HG03439 (cell line): ENCODE measurements at regions not wholly inside any gene's neighbourhood (a gene's known extent, or its start where the extent isn't known, plus 50 kb on each side); places are given as distances from the start of the nearest gene placed in this dataset.
"Not testable (repeated sequence)": the region's sequence is repeated elsewhere in the genome, so short reads cannot be mapped to it uniquely, and the experiment has no call there.

ENCODE experiments used
- ATAC-seq: cut with Tn5 transposase; IDR thresholded peaks from one replicate; pipeline ENCODE4 v1.9.1; 2021; ENCODE audit warnings: mild to moderate bottlenecking, moderate library complexity; ENCODE audit not compliant: unreplicated experiment

DNA sequence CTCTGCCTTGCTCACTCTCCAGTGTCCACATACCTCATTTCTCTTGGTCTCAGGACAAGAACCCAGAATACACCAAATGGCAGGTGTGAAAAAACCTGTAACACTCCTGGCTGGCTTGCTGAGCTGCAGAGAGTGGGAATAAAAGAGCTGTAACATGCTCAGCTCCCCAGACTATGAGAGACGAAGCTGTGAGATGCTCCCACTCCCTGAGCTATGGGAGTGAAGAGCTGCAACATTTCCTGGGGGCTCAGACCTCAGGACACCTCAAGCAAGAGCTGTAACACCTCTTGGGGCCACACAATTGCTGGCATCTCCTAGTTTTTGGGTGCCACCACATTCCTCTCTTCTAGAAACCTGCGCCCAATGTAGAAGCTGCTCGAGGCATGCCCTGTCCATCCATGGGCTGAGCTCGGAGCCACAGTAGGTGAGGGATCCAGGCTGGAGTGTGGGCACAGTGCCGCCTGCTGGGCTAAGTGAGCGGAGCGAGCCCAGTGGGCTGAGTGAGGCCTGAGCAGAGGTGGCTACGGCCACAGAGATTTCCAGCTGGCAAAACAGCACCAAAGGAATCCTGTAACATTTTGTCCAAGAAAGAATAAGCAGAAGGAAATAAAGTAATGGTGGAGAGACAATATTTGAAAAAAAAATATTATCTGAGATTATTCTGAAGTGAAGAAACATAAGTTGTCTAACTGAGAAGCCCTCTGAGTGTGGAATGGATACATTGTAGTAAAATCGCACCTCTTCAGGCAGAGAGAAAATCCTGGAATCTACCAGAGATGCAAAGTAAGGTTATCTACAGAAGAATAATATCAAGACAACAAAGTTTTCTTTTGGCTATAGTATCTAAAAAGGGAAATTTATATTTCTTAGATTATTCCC, 186.2 kb upstream of the PCDH9 start:
- ATAC-seq: peak; percentile 86

DNA sequence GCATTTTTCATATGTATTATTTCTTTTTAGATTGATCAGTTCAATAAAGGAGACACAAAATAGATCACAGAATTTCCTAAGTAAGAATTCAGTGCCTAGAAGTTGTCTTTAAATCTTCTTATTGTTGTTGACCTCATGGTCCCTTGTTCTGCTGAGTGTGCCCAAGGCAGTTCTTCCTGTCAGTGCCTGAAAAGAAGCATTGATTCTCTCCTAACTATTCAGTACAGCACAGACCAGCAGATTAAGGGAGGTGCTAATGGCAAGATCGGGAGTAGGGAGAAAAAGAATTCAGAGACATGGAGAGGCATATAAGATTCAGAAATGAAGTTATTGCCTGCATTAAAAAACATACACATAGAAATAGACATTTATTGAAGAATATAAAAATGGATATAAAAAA, 180.5 kb upstream of the PCDH9 start:
- ATAC-seq: no peak

DNA sequence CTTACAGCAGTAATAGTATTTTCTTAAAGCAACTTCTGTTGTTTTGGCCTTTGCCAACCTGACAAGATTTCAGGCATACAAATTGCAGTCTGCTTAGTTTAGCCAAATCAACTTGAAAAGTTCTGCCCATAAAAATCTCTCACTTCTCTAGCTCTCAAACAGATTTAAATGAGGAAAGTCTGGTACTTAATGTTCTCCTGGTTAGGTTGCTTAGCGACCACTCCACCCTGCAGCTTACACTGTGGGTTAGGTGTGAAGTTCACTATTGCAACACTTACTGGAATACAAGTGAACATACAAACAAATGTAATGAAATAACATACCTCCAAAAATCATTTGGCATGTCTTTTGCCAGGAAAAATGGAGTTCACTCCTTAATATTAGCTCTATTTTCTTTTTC, 178.7 kb upstream of the PCDH9 start:
- no peak for ATAC-seq

DNA sequence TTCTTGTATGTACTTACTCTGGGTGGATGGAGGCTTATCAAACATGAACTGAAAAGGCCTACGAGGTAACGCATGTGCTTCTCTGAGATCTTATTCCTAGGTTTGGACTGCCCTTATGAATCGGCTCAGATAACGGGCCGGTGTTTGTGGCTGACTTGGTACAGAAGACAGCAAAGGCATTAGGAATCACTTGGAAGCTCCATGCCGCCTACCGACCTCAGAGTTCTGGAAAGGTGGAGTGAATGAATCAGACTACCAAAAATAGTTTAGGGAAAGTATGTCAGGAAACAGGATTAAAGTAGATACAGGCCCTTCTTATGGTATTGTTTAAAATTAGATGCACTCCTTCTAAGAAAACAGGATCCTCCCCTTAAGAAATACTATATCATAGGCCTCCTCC, 172.4 kb upstream of the PCDH9 start:
- no peak for ATAC-seq

DNA sequence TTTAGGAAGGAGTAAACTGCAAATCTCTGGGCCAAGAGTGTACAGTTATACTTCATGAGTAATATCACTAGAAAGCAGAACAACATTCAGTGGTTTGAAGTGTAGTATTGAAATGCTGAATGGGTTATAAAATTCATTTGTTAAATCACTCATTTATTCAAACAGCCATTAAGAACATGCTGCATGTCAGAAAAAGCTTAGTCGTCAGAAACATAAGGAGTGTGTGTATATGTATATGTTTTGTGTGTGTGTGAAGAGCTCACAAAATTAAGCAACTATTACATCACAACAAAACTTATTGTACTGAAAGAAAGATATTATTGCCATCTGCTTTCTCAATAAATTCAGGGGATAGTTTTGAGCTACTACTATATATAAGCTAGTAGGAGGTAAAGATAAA, 165.4 kb upstream of the PCDH9 start:
- no peak for ATAC-seq

DNA sequence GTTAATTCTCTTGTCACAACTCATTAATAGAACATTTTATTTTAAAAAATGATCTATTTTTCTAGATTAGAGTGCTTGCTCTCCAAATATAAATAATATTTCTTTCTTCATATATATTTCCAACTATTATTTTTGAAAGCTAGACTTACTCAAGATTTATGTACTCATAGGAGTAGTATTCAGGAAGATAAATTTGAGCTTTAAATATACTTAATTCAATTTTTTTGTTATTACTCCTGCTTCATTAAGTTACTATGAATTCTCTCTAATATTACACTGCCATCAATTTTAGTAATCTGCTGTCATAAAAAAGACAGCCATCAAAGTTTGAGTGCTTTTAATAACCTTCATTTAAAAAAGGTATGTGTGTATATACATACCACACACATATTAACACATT, 161.9 kb upstream of the PCDH9 start:
- no peak for ATAC-seq

DNA sequence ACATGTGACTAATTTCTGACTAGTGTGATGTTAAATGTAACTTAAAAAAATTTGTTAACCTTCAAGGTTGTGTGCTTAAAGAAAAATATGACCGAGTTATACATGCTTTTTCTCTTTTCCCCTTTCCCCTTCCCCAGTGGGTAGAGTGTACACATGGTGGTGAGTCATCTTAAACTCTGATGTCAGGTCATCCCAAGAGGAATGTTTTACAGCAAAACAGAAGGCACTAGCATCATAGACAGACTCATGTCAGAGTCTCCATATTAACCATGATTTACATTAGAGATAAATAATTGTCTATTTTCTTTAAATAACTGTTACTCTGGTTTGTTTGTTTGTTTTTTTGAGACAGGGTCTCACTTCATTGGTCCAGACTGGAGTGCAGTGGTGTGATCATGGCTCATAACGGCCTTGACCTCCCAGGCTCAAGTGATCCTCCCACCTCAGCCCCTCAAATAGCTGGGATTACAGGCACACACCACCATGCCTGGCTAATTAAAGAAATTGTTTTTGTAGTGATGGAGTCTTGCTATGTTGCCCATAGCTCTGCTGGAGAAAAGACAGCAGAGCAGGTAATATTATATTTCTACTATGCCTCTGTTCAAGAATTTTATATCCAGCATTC, 160.4 kb upstream of the PCDH9 start:
- no peak for ATAC-seq

DNA sequence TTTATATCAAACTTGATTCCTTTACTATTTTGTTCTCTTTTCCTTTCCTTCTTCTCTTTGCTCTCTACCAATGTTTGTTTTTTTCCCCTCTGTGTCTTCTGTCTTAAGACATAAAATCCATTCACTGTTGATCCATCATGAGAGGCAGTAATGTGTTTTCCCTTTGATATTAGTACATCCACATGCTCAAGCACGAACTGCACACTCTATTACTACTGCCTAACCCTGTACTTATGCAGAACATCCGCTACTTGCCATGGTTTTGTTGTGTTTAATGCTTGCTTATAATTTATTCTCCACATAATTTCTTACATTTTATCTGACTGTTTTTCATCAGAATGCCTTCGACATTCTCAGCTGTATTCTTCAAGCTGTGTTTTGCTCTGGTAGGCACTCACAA, 159.0 kb upstream of the PCDH9 start:
- ATAC-seq: no peak

DNA sequence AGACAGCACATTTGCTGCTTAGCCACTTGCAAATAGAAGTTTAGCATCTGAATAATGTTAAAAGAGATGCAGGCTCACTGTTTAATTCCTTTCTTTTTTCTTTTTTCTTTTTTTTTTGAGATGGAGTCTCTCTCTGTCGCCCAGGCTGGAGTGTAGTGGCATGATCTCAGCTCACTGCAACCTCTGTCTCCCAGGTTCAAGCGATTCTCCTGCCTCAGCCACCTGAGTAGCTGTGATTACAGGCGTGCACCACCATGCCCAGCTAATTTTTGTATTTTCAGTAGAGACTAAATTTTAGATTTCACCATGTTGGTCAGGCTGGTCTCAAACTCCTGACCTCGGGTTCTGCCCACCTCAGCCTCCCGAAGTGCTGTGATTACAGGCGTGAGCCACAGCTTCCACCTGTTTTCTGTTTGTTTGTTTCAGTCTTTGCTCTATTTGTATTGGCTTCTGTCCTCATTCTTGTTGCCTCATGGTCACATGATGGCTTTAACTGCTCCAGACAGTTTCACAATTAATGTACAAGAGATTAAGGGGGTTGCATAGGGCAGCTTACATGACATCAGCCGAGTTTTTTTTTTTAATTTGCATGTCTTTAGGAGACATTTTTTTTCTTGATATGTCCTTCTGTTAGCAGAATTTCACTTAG, 153.1 kb upstream of the PCDH9 start:
- ATAC-seq: not testable (repeated sequence)

DNA sequence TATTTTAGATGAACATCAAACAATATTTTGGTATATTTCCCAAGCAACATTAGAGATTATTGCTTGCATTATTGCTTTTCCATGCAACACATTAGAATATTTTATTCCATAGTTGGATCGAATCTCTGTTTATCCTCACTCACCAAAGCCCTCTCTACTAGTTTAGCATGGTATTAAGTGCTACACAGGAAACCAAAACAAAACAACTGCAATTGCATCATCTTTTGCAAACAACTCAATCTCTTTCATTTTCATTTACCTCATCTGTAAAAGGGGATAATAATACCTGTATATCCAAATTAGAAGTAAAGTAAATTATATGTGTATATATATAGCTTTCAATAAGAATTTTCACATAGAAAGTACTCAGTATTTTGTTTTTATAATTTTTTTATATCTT, 147.8 kb upstream of the PCDH9 start:
- peak; percentile 67 for ATAC-seq

DNA sequence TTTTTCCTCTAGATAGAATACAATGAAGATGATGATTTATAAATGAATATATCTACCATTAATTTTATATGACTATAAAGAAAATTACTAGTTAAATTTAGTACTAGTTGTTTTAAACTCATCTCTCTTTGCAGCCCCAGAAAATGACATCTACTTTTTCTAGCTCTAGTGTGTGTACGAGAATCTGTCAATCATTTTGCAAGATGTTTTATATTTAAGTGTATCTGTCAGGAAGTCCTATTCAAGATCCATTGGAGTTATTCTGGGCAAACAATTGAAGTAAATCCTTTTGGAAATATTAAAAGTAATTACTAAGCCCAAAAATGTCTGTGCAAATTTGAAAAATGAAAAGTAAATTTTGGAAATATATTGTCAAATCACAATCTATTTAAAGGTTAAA, 144.3 kb upstream of the PCDH9 start:
- ATAC-seq: no peak

DNA sequence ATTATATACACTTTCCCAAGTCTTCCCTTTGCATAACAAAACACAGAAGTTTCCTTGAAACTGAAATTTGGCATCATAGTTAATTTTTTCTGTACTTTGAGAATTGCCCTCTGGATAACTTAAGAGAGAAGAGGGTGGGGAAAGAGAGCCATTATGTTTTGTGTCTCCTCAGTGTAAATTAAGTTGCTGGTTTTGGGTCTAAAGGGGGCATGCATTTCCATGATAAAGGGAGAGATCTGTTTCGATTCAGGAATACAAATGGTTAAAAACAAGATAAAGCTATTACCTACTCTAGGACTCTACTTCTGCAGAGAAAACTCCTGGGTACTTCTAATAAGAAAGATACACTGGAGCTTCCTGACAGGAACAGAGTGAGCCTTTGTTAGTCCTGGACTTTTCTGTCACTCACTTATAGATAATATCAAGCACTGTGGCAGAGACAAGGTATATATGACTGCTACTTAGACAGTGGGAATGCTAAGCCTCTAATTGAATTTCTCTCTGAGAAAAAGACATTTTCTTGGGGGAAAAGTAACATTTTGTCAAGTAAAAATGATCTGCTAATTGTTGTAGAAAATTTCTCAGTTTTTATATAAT, 142.8 kb upstream of the PCDH9 start:
- ATAC-seq: no peak

DNA sequence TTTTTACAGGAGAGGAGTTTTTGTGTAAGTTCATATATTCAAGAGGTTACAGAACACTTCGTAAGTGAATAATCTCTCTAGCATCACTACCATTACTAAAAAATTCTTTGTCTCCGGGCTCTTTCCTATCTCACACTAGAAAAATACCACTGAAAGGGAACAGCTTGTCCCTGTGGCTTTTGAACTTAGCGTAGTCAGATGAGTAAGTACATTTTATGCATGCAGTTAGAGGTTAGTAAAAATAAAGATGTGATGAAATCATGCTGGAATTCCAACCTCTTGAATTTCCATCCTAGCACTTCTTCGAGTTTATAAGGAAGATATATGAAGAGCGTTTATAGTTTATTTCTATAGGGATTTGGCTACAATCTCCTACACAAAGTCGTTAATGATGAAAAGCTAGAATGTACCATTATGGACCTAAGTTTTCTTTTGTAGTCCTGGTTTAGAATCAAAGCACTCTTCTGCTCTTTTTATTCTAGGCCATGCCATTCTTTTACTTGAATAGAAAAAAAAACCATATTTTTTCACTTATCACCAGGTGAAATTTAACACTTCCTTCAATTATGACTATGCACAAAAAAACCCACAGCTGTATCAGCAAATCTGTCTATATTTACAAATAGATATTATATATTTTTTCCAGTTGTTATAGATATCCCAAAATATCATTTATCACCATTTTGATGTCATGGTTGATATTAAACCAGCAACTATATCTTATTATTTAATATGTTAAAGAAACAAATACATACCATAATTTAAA, 139.9 kb upstream of the PCDH9 start:
- ATAC-seq: no peak

DNA sequence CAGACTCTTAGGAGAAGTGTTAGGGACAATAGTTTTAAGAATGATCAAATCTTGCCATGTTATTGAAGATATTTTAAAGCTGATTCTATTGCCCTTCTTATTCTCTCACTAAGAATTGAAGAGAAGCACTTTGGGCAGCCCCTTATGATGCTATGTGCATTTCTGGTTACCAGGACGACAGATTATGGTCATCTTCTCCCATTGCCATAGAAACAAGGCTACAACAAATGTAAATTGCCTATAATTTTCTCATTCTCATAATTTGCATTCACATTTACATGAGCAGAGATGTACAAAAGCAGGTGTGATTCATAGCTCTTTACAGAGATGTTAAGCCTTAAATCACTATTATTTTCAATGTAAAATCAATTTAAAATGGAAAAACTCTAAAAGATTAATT, 137.3 kb upstream of the PCDH9 start:
- no peak for ATAC-seq

DNA sequence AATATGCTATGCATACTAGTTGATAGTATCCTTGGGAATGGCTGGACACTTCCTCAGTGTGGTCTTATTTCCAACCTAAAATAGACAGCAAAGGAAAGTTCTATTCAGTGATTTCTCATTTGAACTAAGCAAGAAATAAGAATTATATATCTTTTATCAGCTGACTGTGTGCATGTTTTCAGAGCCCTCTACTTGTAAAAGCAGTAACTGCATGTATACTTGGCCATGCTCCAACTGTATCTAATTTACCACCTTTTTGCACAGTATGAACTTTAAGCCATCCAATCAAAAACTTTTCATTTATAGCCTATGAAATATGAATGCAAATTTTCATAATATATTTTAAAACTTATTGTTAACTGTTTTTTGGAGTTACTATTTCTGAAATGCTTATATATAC, 136.4 kb upstream of the PCDH9 start:
- ATAC-seq: no peak

DNA sequence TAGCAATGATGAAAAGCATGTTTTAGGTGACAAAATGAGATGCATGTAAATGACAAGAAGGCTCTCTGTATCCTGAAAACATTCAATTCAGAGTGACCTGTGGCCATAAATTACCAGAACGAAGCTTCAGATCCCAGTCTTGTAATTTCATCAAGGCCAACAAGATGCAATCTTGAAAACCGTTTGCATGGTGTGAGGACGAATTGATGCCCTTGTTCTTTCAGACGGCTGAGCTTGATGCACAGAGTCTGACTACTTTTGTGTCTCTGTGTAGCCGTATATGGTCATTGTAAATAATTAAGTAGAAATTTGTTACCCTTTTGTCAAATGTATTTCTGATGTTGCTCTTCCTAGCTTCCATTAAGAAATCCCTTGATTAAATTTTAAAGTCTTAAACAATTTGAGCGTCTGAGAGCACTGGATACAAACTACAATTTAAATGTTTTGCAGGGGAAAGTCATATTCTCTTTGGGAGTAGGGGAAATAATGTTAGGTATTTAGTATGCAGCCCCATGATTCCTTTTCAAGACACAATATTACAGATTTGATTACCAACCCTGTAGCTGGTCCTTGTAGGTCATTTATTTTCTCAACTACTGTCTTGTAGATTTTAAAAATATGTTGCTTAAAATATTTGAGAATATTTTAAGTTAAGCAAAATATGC, 125.8 kb upstream of the PCDH9 start:
- no peak for ATAC-seq

DNA sequence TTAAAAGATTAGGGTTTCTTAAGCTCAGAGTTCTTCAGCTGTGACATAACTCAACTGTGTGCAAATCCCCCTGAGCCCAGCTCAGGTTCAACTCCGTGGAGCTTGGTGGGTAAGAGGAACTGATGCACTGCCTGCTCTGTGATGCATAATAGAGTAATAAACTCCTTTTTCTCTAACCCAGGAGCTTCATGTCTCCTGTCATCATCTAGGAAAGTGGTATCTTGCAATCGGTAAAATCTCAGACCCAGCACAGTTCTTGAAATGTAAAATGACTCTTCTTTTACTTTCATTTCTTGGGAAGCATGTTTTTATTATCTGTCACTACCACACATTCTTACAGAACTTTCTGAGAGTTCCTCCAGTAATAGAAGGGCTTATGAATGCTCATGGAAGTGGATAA, 123.8 kb upstream of the PCDH9 start:
- no peak for ATAC-seq

DNA sequence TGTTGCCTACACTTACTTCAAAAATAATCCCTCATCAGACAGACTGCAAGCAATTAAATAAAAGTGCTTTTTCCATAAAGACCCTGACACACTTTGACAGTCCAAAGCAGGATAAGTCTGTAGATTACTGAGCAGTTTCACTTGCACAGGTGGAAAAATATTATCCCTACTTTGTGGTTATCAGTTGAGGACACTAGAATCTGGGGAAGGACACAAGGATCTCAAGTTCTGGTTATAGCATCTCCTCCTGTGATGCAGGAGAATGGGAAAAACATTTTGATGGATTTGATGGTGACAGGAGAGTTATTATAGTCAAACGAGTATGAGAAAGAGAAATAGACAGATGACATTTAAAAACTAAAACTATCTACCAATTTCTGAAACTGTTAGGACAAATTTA, 122.9 kb upstream of the PCDH9 start:
- no peak for ATAC-seq

DNA sequence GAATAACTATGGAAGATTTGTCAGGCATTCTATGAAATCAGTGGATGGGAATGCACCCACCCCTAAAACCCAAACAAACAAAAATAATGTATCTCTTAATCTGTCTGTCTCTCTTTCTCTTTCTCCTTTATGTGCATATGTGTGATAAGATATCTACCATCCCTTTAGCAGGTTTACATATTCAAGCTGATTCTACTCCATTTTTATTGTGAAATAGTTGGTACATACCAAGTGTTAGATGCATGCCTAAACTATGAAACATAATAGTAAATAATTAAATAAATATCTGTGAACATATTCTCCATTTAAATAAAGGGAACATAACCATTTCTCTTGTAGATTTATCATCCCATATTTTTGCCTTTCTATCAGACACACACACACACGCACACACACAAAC, 121.8 kb upstream of the PCDH9 start:
- no peak for ATAC-seq

DNA sequence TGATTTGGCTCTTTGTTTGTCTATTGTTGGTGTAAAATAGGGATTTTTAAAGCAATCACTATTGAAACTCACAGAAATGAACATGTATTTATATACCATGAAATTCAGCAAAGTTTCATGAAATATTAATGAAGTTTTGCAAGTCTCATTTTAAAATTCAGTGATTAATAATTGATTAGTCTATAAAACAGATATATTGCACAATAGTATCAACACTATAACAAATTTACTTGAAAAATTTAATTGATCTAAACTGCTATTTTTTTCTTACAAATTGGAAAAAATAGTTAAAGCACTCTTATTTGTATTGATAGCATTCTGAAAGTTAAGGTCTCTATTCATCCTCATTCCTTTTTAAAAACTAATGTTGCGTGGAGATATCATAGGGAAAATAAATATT, 121.0 kb upstream of the PCDH9 start:
- ATAC-seq: no peak
